Brain microvascular endothelial cell (primary cell): ENCODE measurements at regions not wholly inside any gene's neighbourhood (a gene's known extent, or its start where the extent isn't known, plus 50 kb on each side); places are given as distances from the start of the nearest gene placed in this dataset.

Source experiments
- DNase-seq: peaks from one replicate; pipeline ENCODE4 v3.0.0-alpha.2; 2020
- H3K27ac ChIP-seq: fragments of 250-450 bp; sonication (Bioruptor Pico); 2 replicates; pipeline ENCODE4 v1.5.1; 2020; ENCODE audit warnings: mild to moderate bottlenecking, moderate library complexity
- H3K27me3 ChIP-seq: fragments of 250-450 bp; sonication (Bioruptor Pico); replicated peaks from 2 replicates; pipeline ENCODE4 v1.5.1; 2020; ENCODE audit warnings: mild to moderate bottlenecking
- H3K36me3 ChIP-seq: fragments of 250-450 bp; sonication (Bioruptor Pico); replicated peaks from 2 replicates; pipeline ENCODE4 v1.5.1; 2020; ENCODE audit warnings: mild to moderate bottlenecking
- H3K4me3 ChIP-seq: 2 replicates; pipeline ENCODE4 v1.5.1; 2011; ENCODE audit warnings: low read depth, mild to moderate bottlenecking, control low read depth, low read length, moderate library complexity
- CTCF ChIP-seq: IDR thresholded peaks from 2 replicates; pipeline ENCODE4 v1.5.1; 2011; ENCODE audit warnings: low read depth, mild to moderate bottlenecking, moderate library complexity, low read length, control low read depth, inconsistent platforms; ENCODE audit errors: missing control alignments
- in situ Hi-C: cut with HindIII; loops from 2 replicates; pipeline ENCODE4 v1.10.0; 2017; ENCODE audit warnings: low sequenced_read_pairs, low pct_ligation_motif_present

- Histone ChIP-seq H3K27ac (no peak overlapping the region), H3K36me3 (no peaks in the 10 kb centered on the region), H3K27me3 (no peaks in the 10 kb centered on the region), H3K4me3 (no peak overlapping the region)
- DNase-seq, result no peak
- in situ Hi-C loops, result no loop called here
- no peak for TF ChIP-seq CTCF
Measured at GRCh38 chr12:105993766-105994555, 144.8 kb downstream of the NUAK1 start.

- no peak for DNase-seq
- TF ChIP-seq CTCF, result no peak
- in situ Hi-C loops, result no loop called here
- H3K27me3 ChIP-seq, result no peaks in the 10 kb centered on the region
- no peak overlapping the region for H3K27ac ChIP-seq
- no peaks in the 10 kb centered on the region for H3K36me3 ChIP-seq
- no peak overlapping the region for H3K4me3 ChIP-seq
Measured at GRCh38 chr12:105995961-105996431, 142.8 kb downstream of the NUAK1 start.

- in situ Hi-C loops, result no loop called here
- no peak for DNase-seq
- H3K27ac ChIP-seq, result no peak overlapping the region
Measured at GRCh38 chr12:105998561-105998960, 140.2 kb downstream of the NUAK1 start.

GRCh38 chr12:106000382-106001104 is 138.2 kb downstream of the NUAK1 start:
- Histone ChIP-seq H3K36me3 (no peaks in the 10 kb centered on the region), H3K27me3 (no peaks in the 10 kb centered on the region), H3K4me3 (no peak overlapping the region), H3K27ac (no peak overlapping the region)
- in situ Hi-C loops, result no loop called here
- DNase-seq, result no peak
- no peak for TF ChIP-seq CTCF

More at GRCh38 chr12:105998561-105998960, 140.2 kb downstream of the NUAK1 start:
- no peaks in the 10 kb centered on the region for H3K36me3 ChIP-seq
- no peak overlapping the region for H3K4me3 ChIP-seq
- H3K27me3 ChIP-seq, result no peaks in the 10 kb centered on the region
- no peak for TF ChIP-seq CTCF

GRCh38 chr12:106001105-106001836 is 137.5 kb downstream of the NUAK1 start:
- no peak for TF ChIP-seq CTCF
- no peak for DNase-seq
- Histone ChIP-seq H3K27me3 (no peaks in the 10 kb centered on the region), H3K36me3 (no peaks in the 10 kb centered on the region), H3K27ac (no peak overlapping the region), H3K4me3 (no peak overlapping the region)
- in situ Hi-C loops, result no loop called here
